ENCODE measurements at regions not wholly inside any gene's neighbourhood (a gene's known extent, or its start where the extent isn't known, plus 50 kb on each side); places are given as distances from the start of the nearest gene placed in this dataset.

- TF ChIP-seq CTCF (conservative IDR thresholded peaks at IDR 0.05; ENCODE audit: low read depth, low read length): no peak
- TF ChIP-seq EZH2 (IDR thresholded peaks at IDR 0.05; ENCODE audit: borderline replicate concordance, low read depth, low read length, poor library complexity, severe bottlenecking): no peak
Observed at GRCh38 chr14:26130690-26131089, 467.1 kb downstream of the NOVA1 start.

Measured in A673 (cell line).